ENCODE measurements at regions not wholly inside any gene's neighbourhood (a gene's known extent, or its start where the extent isn't known, plus 50 kb on each side); places are given as distances from the start of the nearest gene placed in this dataset.

DNA sequence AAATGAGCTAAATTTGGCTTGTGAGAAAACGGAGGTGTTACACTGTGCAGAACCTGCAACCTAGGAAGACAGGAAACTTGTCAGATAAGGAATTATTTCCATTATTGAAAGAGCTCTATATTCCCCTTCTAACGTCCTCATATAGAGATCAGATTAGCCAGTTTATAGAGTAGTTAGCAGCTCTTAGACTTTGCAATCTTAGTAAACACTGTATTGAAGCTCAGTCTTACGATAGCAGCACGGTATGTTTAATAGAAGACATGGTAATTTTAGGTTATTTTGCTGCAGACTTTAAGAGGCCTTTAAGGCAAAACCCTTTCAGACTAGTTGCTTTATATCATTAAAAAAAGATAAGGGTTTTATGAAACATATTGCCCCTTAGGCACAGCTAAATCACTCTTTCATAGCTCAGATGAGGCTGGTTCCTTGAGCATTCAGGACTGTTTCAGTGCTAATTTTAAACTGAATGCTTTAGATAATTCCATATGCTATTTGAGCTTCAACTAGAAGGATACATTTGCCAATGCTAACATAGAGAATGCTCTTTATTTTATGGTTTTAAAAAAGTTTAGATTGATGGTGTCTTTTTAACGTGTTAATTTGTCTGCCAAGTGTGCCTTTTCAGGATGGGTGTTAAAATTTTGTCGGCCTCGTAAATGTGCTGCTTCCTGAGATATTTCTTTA is 234.3 kb downstream of the PYDC2 start:
- TF ChIP-seq CTCF (IDR thresholded peaks at IDR 0.05; ENCODE audit: low read depth, low read length) (no peak), EZH2phosphoT487 (IDR thresholded peaks at IDR 0.05; ENCODE audit: low read depth) (no peak)

Measured in OCI-LY3 (cell line).